Hepatocyte (in vitro differentiated cells): ENCODE measurements at regions not wholly inside any gene's neighbourhood (a gene's known extent, or its start where the extent isn't known, plus 50 kb on each side); places are given as distances from the start of the nearest gene placed in this dataset.

Source experiments
- CTCF ChIP-seq: fragments of 200-600 bp; sonication (generic); IDR thresholded peaks from 2 replicates; pipeline ENCODE4 v1.5.1; 2016; ENCODE audit warnings: antibody characterized with exemption, mild to moderate bottlenecking; ENCODE audit not compliant: poor library complexity
- EZH2 ChIP-seq: fragments of 200-600 bp; sonication (generic); IDR thresholded peaks from 2 replicates; pipeline ENCODE4 v1.6.1; 2016; ENCODE audit warnings: antibody characterized with exemption, mild to moderate bottlenecking, borderline replicate concordance

- TF ChIP-seq CTCF, result no peak
- no peak for TF ChIP-seq EZH2
These were observed 108.7 kb upstream of the FERMT1 start for GRCh38 chr20:6231556-6231955.
